GM23338 (cell line): ENCODE measurements at regions not wholly inside any gene's neighbourhood (a gene's known extent, or its start where the extent isn't known, plus 50 kb on each side); places are given as distances from the start of the nearest gene placed in this dataset.

Source experiments
- EZH2 ChIP-seq: fragments of 200-600 bp; sonication (generic); IDR thresholded peaks from one replicate; pipeline ENCODE4 v1.8.0; 2017; ENCODE audit warnings: antibody characterized with exemption, mild to moderate bottlenecking, low read depth; ENCODE audit not compliant: unreplicated experiment
- EZH2phosphoT487 ChIP-seq: fragments of 200-600 bp; sonication (generic); IDR thresholded peaks from one replicate; pipeline ENCODE4 v1.8.1; 2018; ENCODE audit warnings: antibody characterized with exemption; ENCODE audit not compliant: unreplicated experiment
- POLR2AphosphoS5 ChIP-seq: IDR thresholded peaks from 2 replicates; pipeline ENCODE4 v1.6.1; 2016; ENCODE audit warnings: antibody characterized with exemption, low read depth
- TF ChIP-seq, protein P1 (sequence below), 2 experiments: fragments of 200-600 bp in 1 of 2; sonication (generic) in 1 of 2; conservative IDR thresholded peaks; 2 replicates each; pipeline versions ENCODE4 v1.5.1 to v1.6.1; 2016 to 2017; ENCODE audit warnings: antibody characterized with exemption in 2 of 2, low read depth in 2 of 2, mild to moderate bottlenecking in 2 of 2, moderate library complexity in 1 of 2
- TF ChIP-seq, protein P2 (sequence below): IDR thresholded peaks from 2 replicates; pipeline ENCODE4 v1.6.1; 2016; ENCODE audit warnings: antibody characterized with exemption
- TF ChIP-seq, protein P3 (sequence below): IDR thresholded peaks from one replicate; pipeline ENCODE4 v1.6.1; 2018; ENCODE audit warnings: antibody characterized with exemption; ENCODE audit not compliant: unreplicated experiment

DNA sequence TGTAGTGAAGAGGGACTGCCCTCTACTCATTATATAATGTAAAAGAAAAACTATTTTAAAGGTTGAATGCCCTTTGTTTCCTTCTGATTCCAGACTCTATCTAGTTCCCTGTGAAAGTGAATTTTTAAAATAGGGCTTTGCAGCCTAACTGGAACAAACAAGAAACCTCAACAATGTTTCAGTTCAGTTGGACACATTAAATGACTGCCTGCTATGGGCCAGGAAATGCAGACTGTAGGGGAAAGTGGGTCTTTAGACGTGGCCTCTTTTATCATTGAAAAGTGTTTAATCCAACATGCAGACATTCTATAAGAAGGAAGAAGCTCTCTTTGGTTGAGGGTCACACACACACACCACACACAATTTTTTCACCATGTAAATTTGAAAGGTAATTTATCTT is 289.1 kb downstream of the ICE1 start:
- TF ChIP-seq, protein P1, sequence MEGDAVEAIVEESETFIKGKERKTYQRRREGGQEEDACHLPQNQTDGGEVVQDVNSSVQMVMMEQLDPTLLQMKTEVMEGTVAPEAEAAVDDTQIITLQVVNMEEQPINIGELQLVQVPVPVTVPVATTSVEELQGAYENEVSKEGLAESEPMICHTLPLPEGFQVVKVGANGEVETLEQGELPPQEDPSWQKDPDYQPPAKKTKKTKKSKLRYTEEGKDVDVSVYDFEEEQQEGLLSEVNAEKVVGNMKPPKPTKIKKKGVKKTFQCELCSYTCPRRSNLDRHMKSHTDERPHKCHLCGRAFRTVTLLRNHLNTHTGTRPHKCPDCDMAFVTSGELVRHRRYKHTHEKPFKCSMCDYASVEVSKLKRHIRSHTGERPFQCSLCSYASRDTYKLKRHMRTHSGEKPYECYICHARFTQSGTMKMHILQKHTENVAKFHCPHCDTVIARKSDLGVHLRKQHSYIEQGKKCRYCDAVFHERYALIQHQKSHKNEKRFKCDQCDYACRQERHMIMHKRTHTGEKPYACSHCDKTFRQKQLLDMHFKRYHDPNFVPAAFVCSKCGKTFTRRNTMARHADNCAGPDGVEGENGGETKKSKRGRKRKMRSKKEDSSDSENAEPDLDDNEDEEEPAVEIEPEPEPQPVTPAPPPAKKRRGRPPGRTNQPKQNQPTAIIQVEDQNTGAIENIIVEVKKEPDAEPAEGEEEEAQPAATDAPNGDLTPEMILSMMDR (conservative IDR thresholded peaks at IDR 0.05; ENCODE audit: low read depth in 2 of 2), result no peak
- TF ChIP-seq EZH2, result no peak
- TF ChIP-seq, protein P2, sequence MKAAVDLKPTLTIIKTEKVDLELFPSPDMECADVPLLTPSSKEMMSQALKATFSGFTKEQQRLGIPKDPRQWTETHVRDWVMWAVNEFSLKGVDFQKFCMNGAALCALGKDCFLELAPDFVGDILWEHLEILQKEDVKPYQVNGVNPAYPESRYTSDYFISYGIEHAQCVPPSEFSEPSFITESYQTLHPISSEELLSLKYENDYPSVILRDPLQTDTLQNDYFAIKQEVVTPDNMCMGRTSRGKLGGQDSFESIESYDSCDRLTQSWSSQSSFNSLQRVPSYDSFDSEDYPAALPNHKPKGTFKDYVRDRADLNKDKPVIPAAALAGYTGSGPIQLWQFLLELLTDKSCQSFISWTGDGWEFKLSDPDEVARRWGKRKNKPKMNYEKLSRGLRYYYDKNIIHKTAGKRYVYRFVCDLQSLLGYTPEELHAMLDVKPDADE, result no peak
- no peak for TF ChIP-seq POLR2AphosphoS5
- no peak for TF ChIP-seq EZH2phosphoT487
- TF ChIP-seq, protein P3, sequence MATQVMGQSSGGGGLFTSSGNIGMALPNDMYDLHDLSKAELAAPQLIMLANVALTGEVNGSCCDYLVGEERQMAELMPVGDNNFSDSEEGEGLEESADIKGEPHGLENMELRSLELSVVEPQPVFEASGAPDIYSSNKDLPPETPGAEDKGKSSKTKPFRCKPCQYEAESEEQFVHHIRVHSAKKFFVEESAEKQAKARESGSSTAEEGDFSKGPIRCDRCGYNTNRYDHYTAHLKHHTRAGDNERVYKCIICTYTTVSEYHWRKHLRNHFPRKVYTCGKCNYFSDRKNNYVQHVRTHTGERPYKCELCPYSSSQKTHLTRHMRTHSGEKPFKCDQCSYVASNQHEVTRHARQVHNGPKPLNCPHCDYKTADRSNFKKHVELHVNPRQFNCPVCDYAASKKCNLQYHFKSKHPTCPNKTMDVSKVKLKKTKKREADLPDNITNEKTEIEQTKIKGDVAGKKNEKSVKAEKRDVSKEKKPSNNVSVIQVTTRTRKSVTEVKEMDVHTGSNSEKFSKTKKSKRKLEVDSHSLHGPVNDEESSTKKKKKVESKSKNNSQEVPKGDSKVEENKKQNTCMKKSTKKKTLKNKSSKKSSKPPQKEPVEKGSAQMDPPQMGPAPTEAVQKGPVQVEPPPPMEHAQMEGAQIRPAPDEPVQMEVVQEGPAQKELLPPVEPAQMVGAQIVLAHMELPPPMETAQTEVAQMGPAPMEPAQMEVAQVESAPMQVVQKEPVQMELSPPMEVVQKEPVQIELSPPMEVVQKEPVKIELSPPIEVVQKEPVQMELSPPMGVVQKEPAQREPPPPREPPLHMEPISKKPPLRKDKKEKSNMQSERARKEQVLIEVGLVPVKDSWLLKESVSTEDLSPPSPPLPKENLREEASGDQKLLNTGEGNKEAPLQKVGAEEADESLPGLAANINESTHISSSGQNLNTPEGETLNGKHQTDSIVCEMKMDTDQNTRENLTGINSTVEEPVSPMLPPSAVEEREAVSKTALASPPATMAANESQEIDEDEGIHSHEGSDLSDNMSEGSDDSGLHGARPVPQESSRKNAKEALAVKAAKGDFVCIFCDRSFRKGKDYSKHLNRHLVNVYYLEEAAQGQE, result no peak
